ENCODE measurements at regions not wholly inside any gene's neighbourhood (a gene's known extent, or its start where the extent isn't known, plus 50 kb on each side); places are given as distances from the start of the nearest gene placed in this dataset.

DNA sequence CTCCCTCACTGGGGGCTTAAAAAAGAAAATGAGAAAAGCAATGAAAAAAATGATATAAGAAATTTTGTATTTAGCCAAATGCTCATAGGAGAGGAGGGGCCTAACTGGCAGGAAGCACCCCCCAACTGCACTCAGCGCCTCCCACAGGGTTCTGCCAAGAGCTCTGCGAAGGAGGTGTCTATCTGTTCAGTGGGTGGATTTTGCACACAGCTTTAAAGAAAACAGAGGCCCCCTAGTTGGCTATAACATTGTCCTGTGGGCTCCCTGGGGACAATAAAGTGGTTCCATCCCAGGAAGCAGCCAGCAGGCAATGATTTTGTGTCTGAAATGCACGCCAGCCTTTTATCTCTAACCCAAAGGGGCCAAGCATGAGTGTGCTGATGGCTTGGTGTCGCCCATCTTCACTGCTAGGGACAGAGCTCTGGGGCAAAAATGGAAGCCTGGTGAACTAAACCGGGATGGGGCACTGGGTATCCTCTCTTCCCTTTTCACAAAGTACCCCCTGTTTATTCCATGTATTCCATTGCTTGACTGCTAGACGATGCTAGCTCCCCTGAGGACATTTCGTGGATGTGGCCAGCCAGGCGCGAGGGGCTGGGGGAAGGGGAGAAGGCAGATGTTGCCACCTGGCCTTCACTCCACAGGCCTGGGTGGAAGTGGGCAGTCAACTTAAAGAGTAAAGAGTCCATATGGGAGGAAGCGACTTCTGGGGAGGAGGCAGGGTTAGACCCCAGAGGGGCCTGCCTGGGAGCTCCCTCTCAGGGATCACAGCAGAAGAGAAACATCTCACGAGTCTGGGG lies 205.7 kb downstream of the CYP26B1 start:
- TF ChIP-seq GATA2 (IDR thresholded peaks at IDR 0.05; ENCODE audit: low read depth, low read length): no peak
- no peak for TF ChIP-seq GATA3 (IDR thresholded peaks at IDR 0.05; ENCODE audit: low read depth, low read length)
